H9 (cell line): ENCODE measurements at regions not wholly inside any gene's neighbourhood (a gene's known extent, or its start where the extent isn't known, plus 50 kb on each side); places are given as distances from the start of the nearest gene placed in this dataset.

Experiments
- DNase-seq: peaks from one replicate; pipeline ENCODE4 v3.0.0-alpha.2; 2017
- H2AFZ ChIP-seq: one replicate; pipeline ENCODE4 v1.6.1; 2013; ENCODE audit warnings: mild to moderate bottlenecking, low read length, control low read depth, moderate library complexity
- H2AK5ac ChIP-seq: 2 replicates; pipeline ENCODE4 v1.6.1; 2013; ENCODE audit warnings: low read length, control low read depth, mixed read lengths; ENCODE audit not compliant: insufficient read length
- H2BK120ac ChIP-seq: one replicate; pipeline ENCODE4 v1.6.1; 2013; ENCODE audit warnings: low read depth, mild to moderate bottlenecking, low read length, control low read depth, inconsistent platforms; ENCODE audit not compliant: poor library complexity, severe bottlenecking
- H2BK12ac ChIP-seq: 2 replicates; pipeline ENCODE4 v1.6.1; 2013; ENCODE audit warnings: low read length, control low read depth, mixed read lengths, low read depth; ENCODE audit not compliant: insufficient read length
- H2BK15ac ChIP-seq: 2 replicates; pipeline ENCODE4 v1.6.1; 2013; ENCODE audit warnings: low read depth, low read length, control low read depth
- H2BK20ac ChIP-seq: one replicate; pipeline ENCODE4 v1.6.1; 2013; ENCODE audit warnings: low read depth, mild to moderate bottlenecking, low read length, control low read depth, inconsistent platforms; ENCODE audit not compliant: poor library complexity, severe bottlenecking
- H2BK5ac ChIP-seq: 2 replicates; pipeline ENCODE4 v1.6.1; 2013; ENCODE audit warnings: low read length, control low read depth, mixed read lengths; ENCODE audit not compliant: insufficient read length
- H3K14ac ChIP-seq: 2 replicates; pipeline ENCODE4 v1.6.1; 2013; ENCODE audit warnings: low read length, control low read depth; ENCODE audit not compliant: insufficient read depth
- H3K18ac ChIP-seq: 2 replicates; pipeline ENCODE4 v1.6.1; 2013; ENCODE audit warnings: low read depth, mild to moderate bottlenecking, mixed read lengths, low read length, control low read depth; ENCODE audit not compliant: insufficient read length
- H3K23ac ChIP-seq: 2 replicates; pipeline ENCODE4 v1.6.1; 2013; ENCODE audit warnings: low read length, control low read depth, mixed read lengths, low read depth; ENCODE audit not compliant: insufficient read length
- H3K23me2 ChIP-seq: 2 replicates; pipeline ENCODE4 v1.6.1; 2013; ENCODE audit warnings: low read depth, mild to moderate bottlenecking, mixed read lengths, low read length, control low read depth; ENCODE audit not compliant: insufficient read length, poor library complexity, severe bottlenecking
- H3K27ac ChIP-seq: 2 replicates; pipeline ENCODE4 v1.5.1; 2013; ENCODE audit warnings: low read length, control low read depth, mixed read lengths, low read depth; ENCODE audit not compliant: insufficient read length
- H3K27me3 ChIP-seq: 2 replicates; pipeline ENCODE4 v1.6.1; 2013; ENCODE audit warnings: low read length, control low read depth, inconsistent platforms; ENCODE audit not compliant: insufficient read depth
- H3K4ac ChIP-seq: 2 replicates; pipeline ENCODE4 v1.6.1; 2013; ENCODE audit warnings: low read depth, mild to moderate bottlenecking, control low read depth, inconsistent platforms, low read length, moderate library complexity
- H3K4me1 ChIP-seq: 2 replicates; pipeline ENCODE4 v1.6.1; 2013; ENCODE audit warnings: low read length, control low read depth, inconsistent platforms; ENCODE audit not compliant: insufficient read depth
- H3K4me2 ChIP-seq: 2 replicates; pipeline ENCODE4 v1.6.1; 2013; ENCODE audit warnings: low read length, control low read depth, mixed read lengths; ENCODE audit not compliant: insufficient read length, insufficient read depth
- H3K56ac ChIP-seq: 2 replicates; pipeline ENCODE4 v1.6.1; 2013; ENCODE audit warnings: low read depth, mild to moderate bottlenecking, mixed read lengths, low read length, control low read depth; ENCODE audit not compliant: insufficient read length
- H3K79me1 ChIP-seq: 2 replicates; pipeline ENCODE4 v1.6.1; 2013; ENCODE audit warnings: low read depth, mild to moderate bottlenecking, moderate library complexity, low read length, control low read depth, inconsistent platforms; ENCODE audit not compliant: insufficient read depth, poor library complexity, severe bottlenecking
- H3K79me2 ChIP-seq: 2 replicates; pipeline ENCODE4 v1.6.1; 2013; ENCODE audit warnings: low read length, control low read depth, inconsistent platforms; ENCODE audit not compliant: insufficient read depth
- H3K9ac ChIP-seq: 2 replicates; pipeline ENCODE4 v1.6.1; 2013; ENCODE audit warnings: low read length, control low read depth, mixed read lengths; ENCODE audit not compliant: insufficient read length; ENCODE audit errors: extremely low read depth
- H3K9me3 ChIP-seq: one replicate; pipeline ENCODE4 v1.6.1; 2013; ENCODE audit warnings: low read depth, low read length, inconsistent platforms; ENCODE audit not compliant: control insufficient read depth
- H3T11ph ChIP-seq: one replicate; pipeline ENCODE4 v1.6.1; 2013; ENCODE audit warnings: mild to moderate bottlenecking, low read length, control low read depth, inconsistent platforms
- H4K20me1 ChIP-seq: one replicate; pipeline ENCODE4 v1.6.1; 2013; ENCODE audit not compliant: control insufficient read depth, insufficient read length, insufficient read depth
- H4K5ac ChIP-seq: 2 replicates; pipeline ENCODE4 v1.6.1; 2013; ENCODE audit warnings: low read depth, mild to moderate bottlenecking, mixed read lengths, low read length, control low read depth; ENCODE audit not compliant: insufficient read length
- H4K8ac ChIP-seq: replicated peaks from 2 replicates; pipeline ENCODE4 v1.6.1; 2013; ENCODE audit warnings: low read length, control low read depth, mixed read lengths, low read depth; ENCODE audit not compliant: insufficient read length
- H4K91ac ChIP-seq: 2 replicates; pipeline ENCODE4 v1.6.1; 2013; ENCODE audit warnings: low read depth, mild to moderate bottlenecking, moderate library complexity, mixed read lengths, low read length, control low read depth; ENCODE audit not compliant: insufficient read length
- H3K27ac Mint-ChIP-seq, 3 experiments: 2 replicates in 2 of 3; 3 replicates in 1 of 3; pipeline ENCODE4 v1.8.0; 2020 to 2021; ENCODE audit warnings: mixed read lengths in 3 of 3, mild to moderate bottlenecking in 1 of 3, moderate library complexity in 1 of 3
- H3K27me3 Mint-ChIP-seq: 2 replicates; pipeline ENCODE4 v1.8.0; 2021; ENCODE audit warnings: low read depth, mild to moderate bottlenecking, moderate library complexity, mixed read lengths
- H3K36me3 Mint-ChIP-seq, 3 experiments: 2 replicates in 2 of 3; 3 replicates in 1 of 3; pipeline ENCODE4 v1.8.0; 2020 to 2021; ENCODE audit warnings: low read depth in 3 of 3, mixed read lengths in 3 of 3; ENCODE audit not compliant: insufficient read depth in 1 of 3
- H3K4me1 Mint-ChIP-seq, 2 experiments: 2 replicates each; pipeline ENCODE4 v1.8.0; 2020; ENCODE audit warnings: mixed read lengths in 2 of 2
- H3K4me3 Mint-ChIP-seq, 2 experiments: 2 replicates in 1 of 2; 3 replicates in 1 of 2; pipeline ENCODE4 v1.8.0; 2020 to 2021; ENCODE audit warnings: mild to moderate bottlenecking in 2 of 2, mixed read lengths in 2 of 2, moderate library complexity in 1 of 2
- H3K9me3 Mint-ChIP-seq, 2 experiments: 2 replicates in 1 of 2; 3 replicates in 1 of 2; pipeline ENCODE4 v1.8.0; 2020; ENCODE audit warnings: mild to moderate bottlenecking in 2 of 2, mixed read lengths in 2 of 2, moderate library complexity in 1 of 2
- WGBS: extraction: QIAGEN DNeasy Blood & Tissue Kit; methylation state at CpG from one replicate; pipeline ENCODE4 v1.1.7; 2013; ENCODE audit warnings: missing lambda C conversion rate, low lambda C conversion rate, mixed read lengths; ENCODE audit not compliant: insufficient read length; ENCODE audit errors: extremely low coverage; 5-methylcytosine and 5-hydroxymethylcytosine counted together
- TF ChIP-seq, protein P1 (sequence below): fragments of 200-600 bp; sonication (generic); conservative IDR thresholded peaks from 3 replicates; pipeline ENCODE4 v1.8.0; 2021; ENCODE audit warnings: antibody characterized with exemption, mild to moderate bottlenecking

DNA sequence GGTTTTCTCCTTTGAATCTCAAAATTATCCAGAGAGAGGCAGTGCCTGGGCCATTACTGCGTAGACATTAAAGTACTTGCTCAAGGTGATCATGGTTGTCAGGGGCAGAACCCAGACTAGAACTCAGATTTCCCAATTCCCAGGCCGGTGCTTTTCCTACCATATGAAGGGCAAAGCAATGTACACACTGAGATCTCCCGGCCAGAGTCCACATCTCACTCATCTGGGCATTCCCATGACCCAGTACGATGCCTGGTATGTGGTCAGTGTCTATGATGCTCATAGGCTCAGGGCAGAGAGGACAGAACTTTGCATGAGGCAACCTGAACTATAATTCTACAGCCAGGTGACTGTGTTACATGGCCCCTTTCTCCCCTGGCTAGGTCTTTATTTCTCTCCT is 531.4 kb downstream of the TDRD15 start:
- 0 out of 2 replicates have a peak, but pooled peaks cover 4% of the 10 kb centered on the region for H3K4me1 ChIP-seq
- H3K79me2 ChIP-seq: no peaks in the 10 kb centered on the region
- H3K9me3 ChIP-seq: no peaks in the 10 kb centered on the region
- no peak overlapping the region for H2BK20ac ChIP-seq
- no peak overlapping the region for H2BK15ac ChIP-seq
- no peak for DNase-seq
- Mint-ChIP-seq H3K4me3 (no peak overlapping the region), H3K27ac (no peak overlapping the region), H3K9me3 (no peaks in the 10 kb centered on the region), H3K36me3 (no peaks in the 10 kb centered on the region; a peak in 1 of 7 replicates), H3K27me3 (no peaks in the 10 kb centered on the region), H3K4me1 (peaks cover 26 to 28% of the 10 kb centered on the region in 2 experiments)
- H3K18ac ChIP-seq: no peak overlapping the region
- no peaks in the 10 kb centered on the region for H3K23me2 ChIP-seq
- TF ChIP-seq, protein P1, sequence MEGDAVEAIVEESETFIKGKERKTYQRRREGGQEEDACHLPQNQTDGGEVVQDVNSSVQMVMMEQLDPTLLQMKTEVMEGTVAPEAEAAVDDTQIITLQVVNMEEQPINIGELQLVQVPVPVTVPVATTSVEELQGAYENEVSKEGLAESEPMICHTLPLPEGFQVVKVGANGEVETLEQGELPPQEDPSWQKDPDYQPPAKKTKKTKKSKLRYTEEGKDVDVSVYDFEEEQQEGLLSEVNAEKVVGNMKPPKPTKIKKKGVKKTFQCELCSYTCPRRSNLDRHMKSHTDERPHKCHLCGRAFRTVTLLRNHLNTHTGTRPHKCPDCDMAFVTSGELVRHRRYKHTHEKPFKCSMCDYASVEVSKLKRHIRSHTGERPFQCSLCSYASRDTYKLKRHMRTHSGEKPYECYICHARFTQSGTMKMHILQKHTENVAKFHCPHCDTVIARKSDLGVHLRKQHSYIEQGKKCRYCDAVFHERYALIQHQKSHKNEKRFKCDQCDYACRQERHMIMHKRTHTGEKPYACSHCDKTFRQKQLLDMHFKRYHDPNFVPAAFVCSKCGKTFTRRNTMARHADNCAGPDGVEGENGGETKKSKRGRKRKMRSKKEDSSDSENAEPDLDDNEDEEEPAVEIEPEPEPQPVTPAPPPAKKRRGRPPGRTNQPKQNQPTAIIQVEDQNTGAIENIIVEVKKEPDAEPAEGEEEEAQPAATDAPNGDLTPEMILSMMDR: no peak
- no peak overlapping the region for H3K27ac ChIP-seq
- no peak overlapping the region for H3T11ph ChIP-seq
- no peak overlapping the region for H3K56ac ChIP-seq
- no CpG with 5 or more reads among the region's 4 CpGs for WGBS
- no peak overlapping the region for H3K23ac ChIP-seq
- H4K8ac ChIP-seq: no peak overlapping the region
- H4K5ac ChIP-seq: no peak overlapping the region
- no peak overlapping the region for H2BK12ac ChIP-seq
- H2AK5ac ChIP-seq: no peak overlapping the region
- no peaks in the 10 kb centered on the region for H3K79me1 ChIP-seq
- H2BK120ac ChIP-seq: no peak overlapping the region
- no peaks in the 10 kb centered on the region for H3K27me3 ChIP-seq
- no peak overlapping the region for H2AFZ ChIP-seq
- no peak overlapping the region for H3K9ac ChIP-seq
- H3K14ac ChIP-seq: no peak overlapping the region
- no peak overlapping the region for H2BK5ac ChIP-seq
- no peak overlapping the region for H3K4me2 ChIP-seq
- no peaks in the 10 kb centered on the region for H4K20me1 ChIP-seq
- no peak overlapping the region for H3K4ac ChIP-seq
- no peak overlapping the region for H4K91ac ChIP-seq
